Breast epithelium (tissue), 4 donors: ENCODE measurements at regions not wholly inside any gene's neighbourhood (a gene's known extent, or its start where the extent isn't known, plus 50 kb on each side); places are given as distances from the start of the nearest gene placed in this dataset.

Experiments
- DNase-seq, 2 donors: peaks; one replicate each; pipeline ENCODE4 v3.0.0-alpha.2; 2019; ENCODE audit warnings: low spot score in 2 of 2
- H3K27ac ChIP-seq, 2 donors: fragments of 200-600 bp; sonication (generic) in 1 of 2; one replicate each; pipeline ENCODE4 v1.5.1; 2016 to 2019; ENCODE audit warnings: mild to moderate bottlenecking in 1 of 2
- H3K27me3 ChIP-seq, 2 donors: fragments of 200-600 bp; sonication (generic) in 1 of 2; one replicate each; pipeline versions ENCODE4 v1.5.1 to v1.6.0; 2017 to 2019; ENCODE audit warnings: control low read depth in 1 of 2, mild to moderate bottlenecking in 1 of 2
- H3K36me3 ChIP-seq: fragments of 200-600 bp; one replicate; pipeline ENCODE4 v1.5.1; 2019
- H3K4me1 ChIP-seq, 2 donors: fragments of 200-600 bp; sonication (generic); one replicate each; pipeline ENCODE4 v1.5.1; 2016 to 2019; ENCODE audit warnings: control low read depth in 1 of 2
- H3K4me3 ChIP-seq, 3 donors: fragments of 200-600 bp; sonication (generic); 1 replicate in 2 of 3; 2 replicates in 1 of 3; pipeline ENCODE4 v1.5.1; 2016 to 2019; ENCODE audit warnings: mild to moderate bottlenecking in 3 of 3, moderate library complexity in 2 of 3
- H3K9me3 ChIP-seq, 2 donors: fragments of 200-600 bp; sonication (generic) in 1 of 2; one replicate each; pipeline ENCODE4 v1.5.1; 2016 to 2019; ENCODE audit warnings: control low read depth in 1 of 2
- POLR2A ChIP-seq: fragments of 450-650 bp; IDR thresholded peaks from one replicate; pipeline ENCODE4 v1.6.1; 2016; ENCODE audit warnings: antibody characterized with exemption, mild to moderate bottlenecking, moderate library complexity
- POLR2AphosphoS5 ChIP-seq, 3 donors: sonication (generic); formaldehyde crosslinking; IDR thresholded peaks; one replicate each; pipeline ENCODE4 v1.6.1; 2017; ENCODE audit warnings: antibody characterized with exemption in 3 of 3
- intact Hi-C: fragments of 100-400 bp; cut with DNase I; formaldehyde crosslinking; loops from one replicate; pipeline ENCODE4 v1.15.1; 2023; ENCODE audit warnings: low total_unique reads
- TF ChIP-seq, protein P1 (sequence below), 3 donors: fragments of 450-650 bp; IDR thresholded peaks; one replicate each; pipeline ENCODE4 v1.5.1; 2016 to 2017; ENCODE audit warnings: antibody characterized with exemption in 3 of 3, mild to moderate bottlenecking in 3 of 3, moderate library complexity in 3 of 3

DNA sequence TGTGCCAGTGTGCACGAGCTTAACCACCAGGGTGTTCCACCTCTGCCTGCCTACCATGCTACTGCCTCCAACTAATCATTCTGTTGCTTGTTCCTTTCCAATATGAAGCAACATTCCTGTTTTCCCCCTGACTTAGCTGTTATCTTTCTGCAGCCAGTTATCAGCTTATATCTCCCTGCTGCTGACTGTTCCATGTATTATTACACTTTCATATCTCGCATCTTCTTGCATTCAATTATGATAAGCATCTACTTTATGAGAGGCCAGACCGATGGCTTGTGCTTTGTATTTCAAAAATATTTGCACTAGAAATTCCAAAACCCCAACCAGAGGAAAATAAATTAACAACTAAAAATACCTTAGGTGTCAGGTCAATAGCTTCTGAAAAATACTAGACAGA is 394.0 kb upstream of the BRINP1 start:
- intact Hi-C loops: no loop called here
- TF ChIP-seq, protein P1, sequence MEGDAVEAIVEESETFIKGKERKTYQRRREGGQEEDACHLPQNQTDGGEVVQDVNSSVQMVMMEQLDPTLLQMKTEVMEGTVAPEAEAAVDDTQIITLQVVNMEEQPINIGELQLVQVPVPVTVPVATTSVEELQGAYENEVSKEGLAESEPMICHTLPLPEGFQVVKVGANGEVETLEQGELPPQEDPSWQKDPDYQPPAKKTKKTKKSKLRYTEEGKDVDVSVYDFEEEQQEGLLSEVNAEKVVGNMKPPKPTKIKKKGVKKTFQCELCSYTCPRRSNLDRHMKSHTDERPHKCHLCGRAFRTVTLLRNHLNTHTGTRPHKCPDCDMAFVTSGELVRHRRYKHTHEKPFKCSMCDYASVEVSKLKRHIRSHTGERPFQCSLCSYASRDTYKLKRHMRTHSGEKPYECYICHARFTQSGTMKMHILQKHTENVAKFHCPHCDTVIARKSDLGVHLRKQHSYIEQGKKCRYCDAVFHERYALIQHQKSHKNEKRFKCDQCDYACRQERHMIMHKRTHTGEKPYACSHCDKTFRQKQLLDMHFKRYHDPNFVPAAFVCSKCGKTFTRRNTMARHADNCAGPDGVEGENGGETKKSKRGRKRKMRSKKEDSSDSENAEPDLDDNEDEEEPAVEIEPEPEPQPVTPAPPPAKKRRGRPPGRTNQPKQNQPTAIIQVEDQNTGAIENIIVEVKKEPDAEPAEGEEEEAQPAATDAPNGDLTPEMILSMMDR (IDR thresholded peaks at IDR 0.05): no peak
- TF ChIP-seq POLR2AphosphoS5 (IDR thresholded peaks at IDR 0.05) (no peak), POLR2A (no peak)
- Histone ChIP-seq H3K36me3 (no peaks in the 10 kb centered on the region), H3K27me3 (no peaks in the 10 kb centered on the region), H3K27ac (no peak overlapping the region), H3K4me3 (no peak overlapping the region), H3K4me1 (no peaks in the 10 kb centered on the region), H3K9me3 (no peaks in the 10 kb centered on the region)
- DNase-seq: no peak

GRCh38 chr9:119761812-119762211 is 392.6 kb upstream of the BRINP1 start:
- H3K4me1 ChIP-seq: no peaks in the 10 kb centered on the region
- no peaks in the 10 kb centered on the region for H3K27me3 ChIP-seq
- TF ChIP-seq POLR2AphosphoS5 (IDR thresholded peaks at IDR 0.05): no peak
- TF ChIP-seq POLR2A: no peak
- no peak overlapping the region for H3K27ac ChIP-seq
- intact Hi-C loops: no loop called here
- no peaks in the 10 kb centered on the region for H3K36me3 ChIP-seq
- no peak for DNase-seq
- no peak overlapping the region for H3K4me3 ChIP-seq
- H3K9me3 ChIP-seq: no peaks in the 10 kb centered on the region

- Histone ChIP-seq H3K4me1 (no peaks in the 10 kb centered on the region), H3K36me3 (no peaks in the 10 kb centered on the region), H3K4me3 (no peak overlapping the region), H3K27me3 (no peaks in the 10 kb centered on the region), H3K9me3 (no peaks in the 10 kb centered on the region), H3K27ac (no peak overlapping the region)
- TF ChIP-seq POLR2AphosphoS5 (IDR thresholded peaks at IDR 0.05): no peak
- TF ChIP-seq, protein P1 (IDR thresholded peaks at IDR 0.05): no peak
- TF ChIP-seq POLR2A: no peak
- no peak for DNase-seq
- intact Hi-C loops: no loop called here
Observed at GRCh38 chr9:119758990-119759389, 389.8 kb upstream of the BRINP1 start.

DNA sequence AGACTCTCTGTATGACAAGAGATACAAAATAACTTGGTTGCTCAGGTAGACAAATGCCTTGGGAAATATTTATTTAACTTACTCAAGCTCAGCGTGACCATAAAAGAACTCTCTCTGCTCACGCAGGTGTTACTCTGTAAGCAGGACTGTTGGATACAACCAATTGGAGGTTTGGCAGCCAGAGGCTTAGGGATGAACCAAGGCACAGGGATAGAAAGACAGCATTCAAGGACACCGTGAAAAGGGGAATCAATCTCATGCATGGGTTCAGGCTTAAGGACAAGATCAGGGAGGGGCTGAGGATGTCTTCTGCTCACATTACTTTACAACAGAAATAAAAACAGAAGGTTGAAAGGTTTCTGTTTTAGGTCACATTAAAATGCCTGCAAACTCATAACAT is 389.0 kb upstream of the BRINP1 start:
- H3K4me3 ChIP-seq: no peak overlapping the region
- H3K9me3 ChIP-seq: no peaks in the 10 kb centered on the region
- TF ChIP-seq POLR2A: no peak
- DNase-seq: no peak
- no peaks in the 10 kb centered on the region for H3K27me3 ChIP-seq
- no peaks in the 10 kb centered on the region for H3K4me1 ChIP-seq
- H3K27ac ChIP-seq: no peak overlapping the region
- intact Hi-C loops: no loop called here
- no peaks in the 10 kb centered on the region for H3K36me3 ChIP-seq

DNA sequence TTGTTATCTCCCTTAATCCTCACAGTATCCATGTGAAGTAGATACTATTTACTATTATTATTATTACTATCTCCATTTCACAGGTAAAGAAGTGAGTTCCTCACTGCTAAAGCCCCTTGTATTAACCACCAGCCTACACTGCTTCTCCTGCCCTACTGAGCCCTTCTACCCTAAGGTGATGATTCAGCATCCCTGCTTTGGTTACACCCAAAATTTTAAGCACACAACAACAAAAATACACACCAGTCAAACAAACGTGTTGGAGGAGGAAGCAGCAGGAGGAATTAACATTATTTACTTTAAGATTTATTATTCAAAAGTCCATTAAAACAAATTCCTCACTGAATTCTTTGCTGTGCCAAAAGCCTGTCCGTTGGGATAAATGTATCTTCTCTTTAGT is 370.2 kb upstream of the BRINP1 start:
- H3K27ac ChIP-seq: no peak overlapping the region
- H3K27me3 ChIP-seq: peaks cover 0 to 3% of the 10 kb centered on the region in 2 donors
- peaks cover 0 to 6% of the 10 kb centered on the region in 2 donors for H3K9me3 ChIP-seq
- no peaks in the 10 kb centered on the region for H3K36me3 ChIP-seq
- no peak for TF ChIP-seq POLR2AphosphoS5 (IDR thresholded peaks at IDR 0.05)
- no peak for TF ChIP-seq POLR2A
- TF ChIP-seq, protein P1 (IDR thresholded peaks at IDR 0.05): no peak
- no peaks in the 10 kb centered on the region for H3K4me1 ChIP-seq
- H3K4me3 ChIP-seq: no peak overlapping the region
- no peak for DNase-seq
- intact Hi-C loops: no loop called here

- H3K27ac ChIP-seq: no peak overlapping the region
- TF ChIP-seq POLR2AphosphoS5 (IDR thresholded peaks at IDR 0.05): no peak
- TF ChIP-seq, protein P1 (IDR thresholded peaks at IDR 0.05): no peak
- TF ChIP-seq POLR2A: no peak
- intact Hi-C loops: no loop called here
- H3K4me1 ChIP-seq: no peaks in the 10 kb centered on the region
- peaks cover 0 to 3% of the 10 kb centered on the region in 2 donors for H3K27me3 ChIP-seq
- no peaks in the 10 kb centered on the region for H3K36me3 ChIP-seq
- no peaks in the 10 kb centered on the region for H3K9me3 ChIP-seq
- DNase-seq: no peak
- H3K4me3 ChIP-seq: no peak overlapping the region
Observed at GRCh38 chr9:119736491-119737454, 367.5 kb upstream of the BRINP1 start.
